ENCODE measurements at regions not wholly inside any gene's neighbourhood (a gene's known extent, or its start where the extent isn't known, plus 50 kb on each side); places are given as distances from the start of the nearest gene placed in this dataset.

DNA sequence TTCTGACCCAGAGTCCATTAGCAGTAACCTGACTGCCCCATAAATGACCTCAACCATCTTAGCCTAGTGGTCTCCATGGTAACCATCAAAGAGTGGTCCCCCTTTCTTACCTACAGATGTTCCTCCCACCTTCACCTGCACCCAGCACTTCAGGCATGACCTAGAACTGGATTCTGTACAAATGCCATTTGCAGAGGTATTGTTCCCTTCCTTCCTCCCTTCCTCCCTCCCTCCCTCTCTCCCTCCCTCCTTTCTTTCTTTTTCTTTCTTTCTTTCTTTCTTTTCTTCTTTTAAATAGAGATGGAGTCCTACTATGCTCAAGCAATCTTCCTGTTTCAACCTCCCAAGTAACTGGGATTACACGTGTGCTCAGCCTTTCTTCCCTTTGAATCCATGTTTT, 114.6 kb upstream of the SLC1A4 start:
- no peak for TF ChIP-seq CREB1 (IDR thresholded peaks at IDR 0.05; ENCODE audit: low read depth)
- TF ChIP-seq YY1 (IDR thresholded peaks at IDR 0.05; ENCODE audit: low read depth): no peak
- no peak for TF ChIP-seq EGR1 (IDR thresholded peaks at IDR 0.05)
- TF ChIP-seq, protein P1, sequence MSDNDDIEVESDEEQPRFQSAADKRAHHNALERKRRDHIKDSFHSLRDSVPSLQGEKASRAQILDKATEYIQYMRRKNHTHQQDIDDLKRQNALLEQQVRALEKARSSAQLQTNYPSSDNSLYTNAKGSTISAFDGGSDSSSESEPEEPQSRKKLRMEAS (IDR thresholded peaks at IDR 0.05): no peak
- TF ChIP-seq FOXM1 (IDR thresholded peaks at IDR 0.05; ENCODE audit: borderline replicate concordance, low read depth): no peak
- TF ChIP-seq USF1 (IDR thresholded peaks at IDR 0.05): no peak
- TF ChIP-seq NFIC (IDR thresholded peaks at IDR 0.05): no peak
- TF ChIP-seq ZBTB7A (IDR thresholded peaks at IDR 0.05; ENCODE audit: low read depth): no peak

- TF ChIP-seq TEAD4 (IDR thresholded peaks at IDR 0.05) (no peak), RAD21 (IDR thresholded peaks at IDR 0.05; ENCODE audit: low read depth) (no peak)
Measured at GRCh38 chr2:64875368-64875767, 113.8 kb upstream of the SLC1A4 start.

GRCh38 chr2:64876137-64876647, 113.0 kb upstream of the SLC1A4 start:
- no peak for TF ChIP-seq CEBPB (IDR thresholded peaks at IDR 0.05)
- TF ChIP-seq USF1 (IDR thresholded peaks at IDR 0.05): no peak
- no peak for TF ChIP-seq YY1 (IDR thresholded peaks at IDR 0.05; ENCODE audit: low read depth)
- TF ChIP-seq TCF12 (IDR thresholded peaks at IDR 0.05; ENCODE audit: low read depth): no peak
- TF ChIP-seq EP300 (IDR thresholded peaks at IDR 0.05; ENCODE audit: borderline replicate concordance): peak; percentile 29; the same call in 1 of the 2 replicates
- TF ChIP-seq ZBTB7A (IDR thresholded peaks at IDR 0.05; ENCODE audit: low read depth): no peak
- TF ChIP-seq RAD21 (IDR thresholded peaks at IDR 0.05; ENCODE audit: low read depth): no peak
- TF ChIP-seq, protein P2, sequence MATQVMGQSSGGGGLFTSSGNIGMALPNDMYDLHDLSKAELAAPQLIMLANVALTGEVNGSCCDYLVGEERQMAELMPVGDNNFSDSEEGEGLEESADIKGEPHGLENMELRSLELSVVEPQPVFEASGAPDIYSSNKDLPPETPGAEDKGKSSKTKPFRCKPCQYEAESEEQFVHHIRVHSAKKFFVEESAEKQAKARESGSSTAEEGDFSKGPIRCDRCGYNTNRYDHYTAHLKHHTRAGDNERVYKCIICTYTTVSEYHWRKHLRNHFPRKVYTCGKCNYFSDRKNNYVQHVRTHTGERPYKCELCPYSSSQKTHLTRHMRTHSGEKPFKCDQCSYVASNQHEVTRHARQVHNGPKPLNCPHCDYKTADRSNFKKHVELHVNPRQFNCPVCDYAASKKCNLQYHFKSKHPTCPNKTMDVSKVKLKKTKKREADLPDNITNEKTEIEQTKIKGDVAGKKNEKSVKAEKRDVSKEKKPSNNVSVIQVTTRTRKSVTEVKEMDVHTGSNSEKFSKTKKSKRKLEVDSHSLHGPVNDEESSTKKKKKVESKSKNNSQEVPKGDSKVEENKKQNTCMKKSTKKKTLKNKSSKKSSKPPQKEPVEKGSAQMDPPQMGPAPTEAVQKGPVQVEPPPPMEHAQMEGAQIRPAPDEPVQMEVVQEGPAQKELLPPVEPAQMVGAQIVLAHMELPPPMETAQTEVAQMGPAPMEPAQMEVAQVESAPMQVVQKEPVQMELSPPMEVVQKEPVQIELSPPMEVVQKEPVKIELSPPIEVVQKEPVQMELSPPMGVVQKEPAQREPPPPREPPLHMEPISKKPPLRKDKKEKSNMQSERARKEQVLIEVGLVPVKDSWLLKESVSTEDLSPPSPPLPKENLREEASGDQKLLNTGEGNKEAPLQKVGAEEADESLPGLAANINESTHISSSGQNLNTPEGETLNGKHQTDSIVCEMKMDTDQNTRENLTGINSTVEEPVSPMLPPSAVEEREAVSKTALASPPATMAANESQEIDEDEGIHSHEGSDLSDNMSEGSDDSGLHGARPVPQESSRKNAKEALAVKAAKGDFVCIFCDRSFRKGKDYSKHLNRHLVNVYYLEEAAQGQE (IDR thresholded peaks at IDR 0.05; ENCODE audit: low read depth): no peak
- TF ChIP-seq, protein P1 (IDR thresholded peaks at IDR 0.05): 0 out of 2 replicates have a peak, but pooled peaks have one; percentile 22
- no peak for TF ChIP-seq EGR1 (IDR thresholded peaks at IDR 0.05)
- no peak for TF ChIP-seq TEAD4 (IDR thresholded peaks at IDR 0.05)

GRCh38 chr2:64879745-64880144, 109.5 kb upstream of the SLC1A4 start:
- TF ChIP-seq, protein P1 (IDR thresholded peaks at IDR 0.05): no peak
- TF ChIP-seq, protein P2 (IDR thresholded peaks at IDR 0.05; ENCODE audit: low read depth): no peak
- TF ChIP-seq CEBPB (IDR thresholded peaks at IDR 0.05) (no peak), CREB1 (IDR thresholded peaks at IDR 0.05; ENCODE audit: low read depth) (no peak), EGR1 (IDR thresholded peaks at IDR 0.05) (no peak), TEAD4 (IDR thresholded peaks at IDR 0.05) (no peak), TAF1 (IDR thresholded peaks at IDR 0.05; ENCODE audit: low read depth) (no peak), NFIC (IDR thresholded peaks at IDR 0.05) (no peak), FOXM1 (IDR thresholded peaks at IDR 0.05; ENCODE audit: borderline replicate concordance, low read depth) (no peak), TCF12 (IDR thresholded peaks at IDR 0.05; ENCODE audit: low read depth) (no peak), EP300 (IDR thresholded peaks at IDR 0.05; ENCODE audit: borderline replicate concordance) (no peak), ZBTB7A (IDR thresholded peaks at IDR 0.05; ENCODE audit: low read depth) (no peak), YY1 (IDR thresholded peaks at IDR 0.05; ENCODE audit: low read depth) (no peak), RAD21 (IDR thresholded peaks at IDR 0.05; ENCODE audit: low read depth) (no peak), USF1 (IDR thresholded peaks at IDR 0.05) (no peak)

- TF ChIP-seq TAF1 (IDR thresholded peaks at IDR 0.05; ENCODE audit: low read depth) (no peak), USF1 (IDR thresholded peaks at IDR 0.05) (no peak), RAD21 (IDR thresholded peaks at IDR 0.05; ENCODE audit: low read depth) (no peak), CREB1 (IDR thresholded peaks at IDR 0.05; ENCODE audit: low read depth) (no peak), FOXM1 (IDR thresholded peaks at IDR 0.05; ENCODE audit: borderline replicate concordance, low read depth) (no peak), EGR1 (IDR thresholded peaks at IDR 0.05) (no peak), YY1 (IDR thresholded peaks at IDR 0.05; ENCODE audit: low read depth) (no peak), ZBTB7A (IDR thresholded peaks at IDR 0.05; ENCODE audit: low read depth) (no peak)
- TF ChIP-seq, protein P1 (IDR thresholded peaks at IDR 0.05): no peak
- TF ChIP-seq, protein P2 (IDR thresholded peaks at IDR 0.05; ENCODE audit: low read depth): no peak
Measured at GRCh38 chr2:64880193-64880951, 108.8 kb upstream of the SLC1A4 start.

All from Ishikawa (cell line).